Vagina (tissue), 2 donors: ENCODE measurements at regions not wholly inside any gene's neighbourhood (a gene's known extent, or its start where the extent isn't known, plus 50 kb on each side); places are given as distances from the start of the nearest gene placed in this dataset.

Source experiments
- CTCF ChIP-seq, 3 experiments: fragments of 450-650 bp in 2 of 3; fragments of 200-600 bp in 1 of 3; sonication (generic) in 1 of 3; IDR thresholded peaks; one replicate each; pipeline ENCODE4 v1.5.1; 2017 to 2019; ENCODE audit warnings: antibody characterized with exemption in 3 of 3, mild to moderate bottlenecking in 2 of 3, moderate library complexity in 2 of 3
- POLR2AphosphoS5 ChIP-seq, 2 donors: sonication (generic); formaldehyde crosslinking; IDR thresholded peaks; one replicate each; pipeline ENCODE4 v1.9.0; 2017; ENCODE audit warnings: antibody characterized with exemption in 2 of 2, mild to moderate bottlenecking in 2 of 2, low read depth in 1 of 2; ENCODE audit not compliant: insufficient read depth in 1 of 2

- TF ChIP-seq CTCF (IDR thresholded peaks at IDR 0.05) (no peak), POLR2AphosphoS5 (IDR thresholded peaks at IDR 0.05; ENCODE audit: insufficient read depth in 1 of 2, low read depth in 1 of 2) (no peak)
Measured at GRCh38 chr16:13638218-13638617, 281.7 kb upstream of the ERCC4 start.
